ENCODE measurements at regions not wholly inside any gene's neighbourhood (a gene's known extent, or its start where the extent isn't known, plus 50 kb on each side); places are given as distances from the start of the nearest gene placed in this dataset.
"Not testable (repeated sequence)": the region's sequence is repeated elsewhere in the genome, so short reads cannot be mapped to it uniquely, and the experiment has no call there.

GRCh38 chr20:40009542-40009941, 679.5 kb downstream of the MAFB start:
- intact Hi-C loops (cut with DNase I) = no loop called here
- no peaks in the 10 kb centered on the region for H3K36me3 ChIP-seq
- 66 to 77% methylated on average over 3 of the region's 3 CpGs for WGBS, 2 donors
- no peak overlapping the region for H3K4me3 ChIP-seq
- no peaks in the 10 kb centered on the region for H3K4me1 ChIP-seq
- no peaks in the 10 kb centered on the region for H3K27me3 ChIP-seq
- H3K27ac ChIP-seq = no peak overlapping the region
- no peak for DNase-seq
- no peaks in the 10 kb centered on the region for H3K9me3 ChIP-seq
- TF ChIP-seq CTCF (IDR thresholded peaks at IDR 0.05) = no peak

- WGBS, 2 donors = 76 to 87% methylated on average over 3 of the region's 3 CpGs
- no peak for DNase-seq
- no peak overlapping the region for H3K27ac ChIP-seq
These were observed 680.9 kb downstream of the MAFB start for GRCh38 chr20:40008177-40008576.

GRCh38 chr20:40006168-40006860, 682.7 kb downstream of the MAFB start:
- no peaks in the 10 kb centered on the region for H3K36me3 ChIP-seq
- intact Hi-C loops (cut with DNase I) = no loop called here
- H3K4me1 ChIP-seq = no peaks in the 10 kb centered on the region
- 46 to 74% methylated on average over 1 of the region's 1 CpG for WGBS, 2 donors
- TF ChIP-seq POLR2A (IDR thresholded peaks at IDR 0.05) (no peak), CTCF (IDR thresholded peaks at IDR 0.05) (no peak), EP300 (IDR thresholded peaks at IDR 0.05) (no peak), POLR2AphosphoS5 (IDR thresholded peaks at IDR 0.05) (no peak)
- no peak overlapping the region for H3K27ac ChIP-seq
- H3K9me3 ChIP-seq = no peaks in the 10 kb centered on the region
- H3K27me3 ChIP-seq = no peaks in the 10 kb centered on the region
- no peak for DNase-seq
- H3K4me3 ChIP-seq = no peak overlapping the region

More at GRCh38 chr20:40008177-40008576, 680.9 kb downstream of the MAFB start:
- no peaks in the 10 kb centered on the region for H3K36me3 ChIP-seq
- intact Hi-C loops (cut with DNase I) = no loop called here
- no peaks in the 10 kb centered on the region for H3K9me3 ChIP-seq
- no peaks in the 10 kb centered on the region for H3K27me3 ChIP-seq
- no peak for TF ChIP-seq EP300 (IDR thresholded peaks at IDR 0.05)
- no peak for TF ChIP-seq CTCF (IDR thresholded peaks at IDR 0.05)
- TF ChIP-seq POLR2A (IDR thresholded peaks at IDR 0.05) = no peak
- TF ChIP-seq POLR2AphosphoS5 (IDR thresholded peaks at IDR 0.05) = no peak
- no peaks in the 10 kb centered on the region for H3K4me1 ChIP-seq
- H3K4me3 ChIP-seq = no peak overlapping the region

GRCh38 chr20:40004092-40004491, 684.9 kb downstream of the MAFB start:
- H3K4me3 ChIP-seq; intact Hi-C loops (cut with DNase I); DNase-seq; H3K27ac ChIP-seq; H3K9me3 ChIP-seq; H3K36me3 ChIP-seq; H3K4me1 ChIP-seq; H3K27me3 ChIP-seq: not testable (repeated sequence)
- 60 to 82% methylated on average over 2 of the region's 2 CpGs for WGBS, 2 donors

GRCh38 chr20:39993742-39994141, 695.3 kb downstream of the MAFB start:
- intact Hi-C loops (cut with DNase I) = no loop called here
- H3K4me3 ChIP-seq = no peak overlapping the region
- 37 to 74% methylated on average over 2 of the region's 2 CpGs for WGBS, 2 donors
- H3K9me3 ChIP-seq = peaks cover 0 to 9% (median 0%) of the 10 kb centered on the region in 4 donors
- H3K36me3 ChIP-seq = no peaks in the 10 kb centered on the region
- TF ChIP-seq POLR2AphosphoS5 (IDR thresholded peaks at IDR 0.05) (no peak), EP300 (IDR thresholded peaks at IDR 0.05) (no peak), POLR2A (IDR thresholded peaks at IDR 0.05) (no peak), CTCF (IDR thresholded peaks at IDR 0.05) (no peak)
- H3K27me3 ChIP-seq = no peaks in the 10 kb centered on the region
- no peak for DNase-seq
- H3K27ac ChIP-seq = no peak overlapping the region
- H3K4me1 ChIP-seq = no peaks in the 10 kb centered on the region

All from sigmoid colon (tissue), 6 donors.